AG08395 (cell line): ENCODE measurements at regions not wholly inside any gene's neighbourhood (a gene's known extent, or its start where the extent isn't known, plus 50 kb on each side); places are given as distances from the start of the nearest gene placed in this dataset.
"Not testable (repeated sequence)": the region's sequence is repeated elsewhere in the genome, so short reads cannot be mapped to it uniquely, and the experiment has no call there.

Experiments
- DNase-seq: peaks from one replicate; pipeline ENCODE4 v3.0.0; 2012; ENCODE audit warnings: mixed read lengths, low spot score

DNA sequence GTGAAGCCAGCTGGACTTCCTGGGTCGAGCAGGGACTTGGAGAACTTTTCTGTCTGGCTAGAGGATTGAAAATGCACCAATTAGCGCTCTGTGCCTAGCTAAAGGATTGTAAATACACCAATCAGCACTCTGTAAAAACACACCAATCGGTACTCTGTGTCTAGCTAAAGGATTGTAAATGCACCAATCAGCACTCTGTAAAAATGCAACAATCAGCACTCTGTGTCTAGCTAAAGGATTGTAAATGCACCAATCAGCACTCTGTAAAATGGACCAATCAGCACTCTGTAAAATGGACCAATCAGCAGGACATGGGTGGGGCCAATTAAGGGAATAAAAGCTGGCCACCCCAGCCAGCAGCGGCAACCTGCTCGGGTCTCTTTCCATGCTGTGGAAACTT, 97.3 kb upstream of the GALNT15 start:
- DNase-seq = not testable (repeated sequence)

- not testable (repeated sequence) for DNase-seq
These were observed 96.8 kb upstream of the GALNT15 start for GRCh38 chr3:16077681-16078080.

GRCh38 chr3:16079519-16079918, 95.0 kb upstream of the GALNT15 start:
- DNase-seq = no peak

- no peak for DNase-seq
These were observed 92.8 kb upstream of the GALNT15 start for GRCh38 chr3:16081661-16082060.

GRCh38 chr3:16084887-16085286, 89.6 kb upstream of the GALNT15 start:
- DNase-seq = no peak

DNA sequence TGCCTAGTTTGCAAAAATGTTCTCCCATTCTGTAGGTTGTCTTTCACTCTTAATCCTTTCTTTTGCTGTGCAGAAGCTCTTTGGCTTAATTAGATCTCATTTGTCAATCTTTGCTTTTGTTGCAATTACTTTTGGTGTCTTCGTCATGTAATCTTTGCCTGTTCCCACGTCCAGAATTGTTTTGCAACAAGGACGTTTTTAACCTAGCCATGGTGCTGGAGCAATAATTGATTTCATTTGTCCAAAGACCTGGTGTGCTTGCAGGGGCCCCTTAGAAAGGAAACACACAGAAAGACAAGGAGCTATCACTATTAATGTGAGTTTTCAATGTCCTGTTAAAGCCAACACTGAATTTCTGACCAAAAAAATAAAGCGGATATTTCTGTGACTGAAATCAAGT, 89.1 kb upstream of the GALNT15 start:
- no peak for DNase-seq

DNA sequence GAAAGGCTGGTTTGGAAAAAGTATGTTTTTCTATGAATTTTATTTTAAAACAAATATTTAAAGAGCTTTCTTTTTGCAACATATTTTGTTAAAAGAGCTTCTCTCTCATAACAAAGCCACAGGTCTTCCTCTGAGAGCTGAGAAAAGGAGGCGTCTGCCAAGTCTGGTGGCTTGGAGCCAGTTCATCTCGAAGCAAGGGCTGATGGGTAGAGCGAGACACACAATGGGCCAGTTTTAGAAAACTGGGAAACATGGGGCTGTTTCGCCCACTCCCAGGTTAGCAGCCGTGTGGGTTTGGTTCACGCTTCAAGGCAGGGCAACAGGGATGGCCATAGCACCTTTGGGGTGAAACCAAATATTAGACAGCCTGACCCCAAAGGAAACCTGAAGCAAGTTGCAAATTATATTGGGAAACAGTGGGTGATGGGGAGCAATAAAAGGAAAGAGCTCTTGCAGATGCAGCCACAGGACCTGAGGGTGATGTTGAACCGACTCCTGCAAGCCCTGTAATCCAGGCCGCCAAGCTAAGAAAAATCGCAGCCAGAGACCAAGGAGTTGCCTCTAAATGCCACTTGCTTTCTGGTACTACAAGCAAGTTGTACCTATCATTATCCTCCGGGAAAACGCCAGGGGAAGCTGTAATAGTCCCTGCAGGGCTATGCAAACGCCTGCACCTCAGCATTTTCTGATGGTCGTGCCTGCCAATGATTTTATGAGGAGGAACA, 88.4 kb upstream of the GALNT15 start:
- no peak for DNase-seq

DNA sequence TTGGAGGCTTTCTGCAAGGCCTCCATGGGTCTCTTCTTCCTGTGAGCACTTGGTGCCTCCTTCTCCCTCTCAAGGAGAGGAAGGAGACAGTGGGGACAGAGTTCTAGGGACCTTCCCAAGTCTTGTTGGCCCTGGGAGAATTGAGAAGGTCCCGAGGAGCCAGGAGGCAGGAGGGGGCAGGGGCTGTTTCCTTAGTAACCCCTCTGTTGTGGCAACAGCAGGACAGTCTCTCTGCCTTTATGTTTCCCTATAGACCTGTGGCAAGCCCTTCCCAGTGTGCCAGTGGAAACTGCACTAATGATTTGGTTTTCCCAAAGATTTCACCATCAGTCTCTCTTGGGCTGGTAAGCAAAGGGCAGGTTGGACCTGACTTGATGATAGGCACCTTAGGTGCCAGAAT, 87.8 kb upstream of the GALNT15 start:
- no peak for DNase-seq

GRCh38 chr3:16088496-16088895, 86.0 kb upstream of the GALNT15 start:
- no peak for DNase-seq

DNA sequence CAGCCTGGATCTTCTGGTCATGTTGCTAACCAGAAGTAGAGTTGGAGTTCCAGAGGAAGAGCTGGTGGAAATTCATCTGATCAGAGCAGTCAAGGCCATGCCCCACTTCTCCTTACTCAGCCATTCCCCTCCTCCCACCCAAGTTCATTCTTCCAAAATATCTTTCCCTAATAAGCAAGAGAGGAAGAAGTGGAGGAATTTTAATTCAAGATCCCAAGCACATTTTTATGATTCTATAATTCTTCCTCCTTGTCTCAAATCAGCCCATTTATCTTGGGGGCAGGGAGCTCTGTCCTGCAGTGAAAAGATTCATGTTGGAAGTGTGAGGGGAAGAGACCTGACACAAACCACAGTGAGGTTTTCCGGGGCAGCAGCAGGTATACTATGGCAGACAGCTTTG, 85.0 kb upstream of the GALNT15 start:
- no peak for DNase-seq

- peak; percentile 92 for DNase-seq
These were observed 84.5 kb upstream of the GALNT15 start for GRCh38 chr3:16090024-16090423.

DNA sequence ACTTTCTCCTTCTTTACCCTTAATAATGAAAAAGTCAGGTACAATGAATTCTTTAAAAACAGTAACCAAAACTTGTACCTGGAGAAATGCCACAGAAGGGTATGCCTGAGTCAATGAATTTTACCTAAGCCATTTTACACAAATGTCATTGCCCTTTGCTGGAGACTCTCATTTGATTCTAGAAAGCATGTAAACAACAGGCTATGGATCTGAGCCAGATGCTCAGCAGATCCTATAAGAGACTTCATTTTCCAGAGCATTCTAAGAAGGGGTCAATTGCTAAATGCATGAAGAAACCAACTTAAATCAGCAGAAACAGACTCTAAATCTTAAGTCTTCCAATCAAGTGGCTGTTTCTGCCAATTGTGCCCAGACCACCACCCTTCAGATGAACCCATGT, 83.8 kb upstream of the GALNT15 start:
- no peak for DNase-seq

GRCh38 chr3:16092923-16093322, 81.6 kb upstream of the GALNT15 start:
- no peak for DNase-seq

GRCh38 chr3:16101295-16102186, 72.9 kb upstream of the GALNT15 start:
- DNase-seq = no peak

DNA sequence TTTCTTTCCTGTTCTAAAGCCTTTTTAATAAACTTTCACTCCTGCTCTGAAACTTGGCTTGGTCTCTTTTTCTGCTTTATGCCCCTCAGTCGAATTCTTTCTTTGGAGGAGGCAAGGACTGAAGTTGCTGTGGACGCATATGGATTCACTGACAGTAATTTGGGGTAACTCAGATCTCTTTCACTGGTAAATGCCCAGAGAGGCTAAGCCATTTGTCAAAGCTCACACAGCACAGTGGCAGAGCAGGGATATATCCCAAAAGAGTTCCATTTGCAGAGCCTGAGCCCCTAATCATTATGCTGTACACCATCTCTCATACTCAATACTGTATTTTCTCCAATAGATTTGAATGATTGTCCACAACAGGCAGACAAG, 72.3 kb upstream of the GALNT15 start:
- no peak for DNase-seq

DNA sequence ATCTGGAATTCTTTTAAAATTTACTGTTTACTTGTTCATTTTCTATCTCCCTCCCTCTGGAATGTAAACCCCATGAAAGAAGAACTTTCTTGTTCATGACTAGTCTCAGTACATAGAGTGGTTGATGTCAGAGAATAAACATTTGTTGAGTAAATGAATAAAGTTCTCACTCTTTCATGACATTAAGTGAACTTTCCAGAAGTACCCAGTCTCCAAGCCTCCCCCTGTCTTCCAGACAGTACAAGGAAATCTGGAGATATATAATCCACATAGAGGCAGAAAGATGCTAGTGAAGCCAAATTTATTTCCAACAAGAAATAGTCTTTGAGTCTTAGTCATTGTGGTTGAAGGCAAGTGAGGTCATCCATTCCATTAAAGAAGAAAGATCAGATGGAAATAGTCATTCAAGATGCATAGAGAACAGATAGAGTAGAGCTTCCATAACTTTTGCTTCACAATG, 71.5 kb upstream of the GALNT15 start:
- DNase-seq = peak; percentile 72

- DNase-seq = peak; percentile 92
These were observed 71.0 kb upstream of the GALNT15 start for GRCh38 chr3:16103472-16103871.

DNA sequence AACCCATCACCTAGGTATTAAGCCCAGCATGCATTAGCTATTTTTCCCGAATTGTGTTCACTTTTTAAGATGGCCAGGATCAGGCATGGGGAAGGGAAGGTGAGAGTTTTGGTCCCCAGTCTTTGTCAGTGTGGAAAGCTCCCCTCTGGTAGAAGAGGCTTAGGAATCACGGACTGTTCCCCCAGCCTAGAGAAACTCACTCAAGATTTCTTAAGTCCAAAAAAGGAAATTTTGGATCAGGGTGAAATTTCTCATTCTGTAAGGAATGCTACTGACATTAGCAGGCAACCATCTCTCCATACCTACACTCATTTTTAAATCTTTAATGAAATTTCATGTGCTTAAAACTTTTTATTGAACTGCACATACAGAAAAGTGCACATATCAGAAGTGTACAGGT, 70.3 kb upstream of the GALNT15 start:
- DNase-seq = peak; percentile 28

- no peak for DNase-seq
These were observed 68.4 kb upstream of the GALNT15 start for GRCh38 chr3:16106050-16106449.

- no peak for DNase-seq
These were observed 66.1 kb upstream of the GALNT15 start for GRCh38 chr3:16108424-16108823.

- no peak for DNase-seq
These were observed 64.6 kb upstream of the GALNT15 start for GRCh38 chr3:16109929-16110328.

- DNase-seq = peak; percentile 75
These were observed 61.5 kb upstream of the GALNT15 start for GRCh38 chr3:16112910-16113504.

DNA sequence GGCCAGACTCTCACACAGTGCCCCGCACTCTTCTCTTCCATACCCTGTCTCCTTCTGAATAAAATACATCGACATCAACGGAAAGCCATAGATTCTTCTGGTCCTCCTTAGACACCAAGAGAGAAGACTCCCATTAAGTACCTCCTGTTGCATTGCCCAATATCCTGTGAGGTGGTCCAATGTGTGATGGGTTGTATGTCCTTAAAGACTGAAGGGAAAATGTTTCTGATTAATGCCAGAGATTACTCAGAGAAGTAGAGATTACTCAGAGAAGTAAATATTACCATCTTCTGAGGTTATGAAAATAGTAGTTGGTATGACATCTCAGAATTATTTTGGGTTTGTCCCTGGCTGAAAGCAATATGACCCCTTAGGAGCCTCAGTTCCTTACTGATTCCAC, 60.8 kb upstream of the GALNT15 start:
- DNase-seq = no peak
